A549 (cell line): ENCODE measurements at regions not wholly inside any gene's neighbourhood (a gene's known extent, or its start where the extent isn't known, plus 50 kb on each side); places are given as distances from the start of the nearest gene placed in this dataset.

ENCODE experiments used
- CTCF ChIP-seq: fragments of >200 bp; sonication (Bioruptor Twin); formaldehyde crosslinking; IDR thresholded peaks from 3 replicates; pipeline ENCODE4 v1.5.1; 2016
- JUN ChIP-seq, 2 experiments: fragments of >200 bp; sonication (Bioruptor Twin); formaldehyde crosslinking; IDR thresholded peaks; 2 replicates in 1 of 2; 3 replicates in 1 of 2; pipeline ENCODE4 v1.6.1; 2016 to 2017
- SMC3 ChIP-seq: fragments of >200 bp; sonication (Bioruptor Twin); formaldehyde crosslinking; IDR thresholded peaks from 3 replicates; pipeline ENCODE4 v1.6.1; 2018; ENCODE audit warnings: inconsistent platforms

GRCh38 chr4:152223600-152223999 is 312.3 kb downstream of the FBXW7 start:
- TF ChIP-seq SMC3: no peak
- TF ChIP-seq JUN (IDR thresholded peaks at IDR 0.05): no peak
- TF ChIP-seq CTCF: no peak
